GM12878 (cell line): ENCODE measurements at regions not wholly inside any gene's neighbourhood (a gene's known extent, or its start where the extent isn't known, plus 50 kb on each side); places are given as distances from the start of the nearest gene placed in this dataset.

Experiments
- ATAC-seq: fragments of 200-7000 bp; cut with Tn5 transposase; 3 replicates; pipeline ENCODE4 v1.9.1; 2020; ENCODE audit warnings: mild to moderate bottlenecking, moderate library complexity
- BruUV-seq: library from RNA; stranded (reverse); fragments of 400-500 nt; replicated peaks from 2 replicates; lab custom pipeline; 2021; lab: Mats Ljungman, UMichigan
- CTCF ChIA-PET: fragments of 300-600 bp; sonication (Branson Sonifier 250); formaldehyde crosslinking; extraction: SDS; loops from one replicate; lab custom pipeline; 2021; ENCODE audit warnings: inconsistent platforms; lab: Yijun Ruan, JAX
- POLR2A ChIA-PET: fragments of 350-600 bp; formaldehyde crosslinking; extraction: SDS; loops from one replicate; lab custom pipeline; 2021; ENCODE audit warnings: inconsistent platforms; lab: Charles Lee
- RAD21 ChIA-PET: fragments of 300-600 bp; sonication (Branson Sonifier 250); formaldehyde crosslinking; loops from one replicate; lab custom pipeline; 2023; ENCODE audit warnings: antibody characterized with exemption; ENCODE audit not compliant: unreplicated experiment; lab: Charles Lee
- SMC1A ChIA-PET: fragments of 300-600 bp; sonication (Branson Sonifier 250); formaldehyde crosslinking; loops from one replicate; lab custom pipeline; 2023; ENCODE audit not compliant: unreplicated experiment, uncharacterized antibody; lab: Charles Lee
- DNase-seq: peaks from one replicate; pipeline ENCODE4 v3.0.0-alpha.2; 2011; ENCODE audit warnings: low read depth, low spot score
- FAIRE-seq: peaks from 3 replicates; lab custom pipeline; 2011; peaks lifted over from hg19 to GRCh38; lab: Jason Lieb, UNC
- H2AFZ ChIP-seq: 2 replicates; pipeline ENCODE4 v1.6.0; 2011; ENCODE audit warnings: low read depth, low read length, control low read depth; ENCODE audit not compliant: control insufficient read depth
- H3K27ac ChIP-seq: 2 replicates; pipeline ENCODE4 v1.5.1; 2011; ENCODE audit warnings: control low read depth; ENCODE audit not compliant: control insufficient read depth, insufficient read depth
- H3K27me3 ChIP-seq, 2 experiments: replicated peaks in 1 of 2; 2 replicates each; pipeline versions ENCODE4 v1.6.0 to v1.6.1; 2011; ENCODE audit warnings: low read length in 1 of 2; ENCODE audit not compliant: control insufficient read depth in 2 of 2, insufficient read depth in 2 of 2
- H3K36me3 ChIP-seq, 2 experiments: 2 replicates each; pipeline ENCODE4 v1.5.1; 2011; ENCODE audit warnings: low read length in 1 of 2; ENCODE audit not compliant: control insufficient read depth in 2 of 2, insufficient read depth in 2 of 2
- H3K4me1 ChIP-seq: 2 replicates; pipeline ENCODE4 v1.6.1; 2011; ENCODE audit warnings: mild to moderate bottlenecking, low read length, moderate library complexity, mixed read lengths; ENCODE audit not compliant: control insufficient read depth, insufficient read depth
- H3K4me2 ChIP-seq: 2 replicates; pipeline ENCODE4 v1.6.0; 2011; ENCODE audit warnings: control low read depth; ENCODE audit not compliant: control insufficient read depth, insufficient read depth
- H3K4me3 ChIP-seq: fragments of 200-600 bp; sonication (generic); 2 replicates; pipeline ENCODE4 v1.5.1; 2016
- H3K79me2 ChIP-seq: 2 replicates; pipeline ENCODE4 v1.6.0; 2011; ENCODE audit warnings: low read length; ENCODE audit not compliant: control insufficient read depth, insufficient read depth
- H3K9ac ChIP-seq: 2 replicates; pipeline ENCODE4 v1.8.0; 2011; ENCODE audit warnings: low read length, control low read depth, mixed read lengths; ENCODE audit not compliant: control insufficient read depth, insufficient read depth
- H3K9me3 ChIP-seq: replicated peaks from 3 replicates; pipeline ENCODE4 v1.5.1; 2011; ENCODE audit warnings: mild to moderate bottlenecking, low read length; ENCODE audit not compliant: control insufficient read depth, insufficient read depth
- H4K20me1 ChIP-seq: 2 replicates; pipeline ENCODE4 v1.6.0; 2011; ENCODE audit not compliant: control insufficient read depth, insufficient read depth
- BACH1 ChIP-seq: fragments of 450-650 bp; IDR thresholded peaks from 2 replicates; pipeline ENCODE4 v1.6.1; 2017; ENCODE audit warnings: mild to moderate bottlenecking, borderline replicate concordance
- BCL3 ChIP-seq: IDR thresholded peaks from 2 replicates; pipeline ENCODE4 v1.6.1; 2011; ENCODE audit warnings: borderline replicate concordance, low read depth, mild to moderate bottlenecking, moderate library complexity, low read length; ENCODE audit not compliant: insufficient read depth, poor library complexity, severe bottlenecking
- CBX3 ChIP-seq: fragments of 200-600 bp; sonication (generic); IDR thresholded peaks from 2 replicates; pipeline ENCODE4 v1.6.1; 2016; ENCODE audit warnings: low read depth, borderline replicate concordance
- CHD2 ChIP-seq: IDR thresholded peaks from 2 replicates; pipeline ENCODE4 v1.6.1; 2011; ENCODE audit warnings: low read depth, low read length, improper control_type of control experiment, borderline replicate concordance
- DPF2 ChIP-seq: fragments of 450-650 bp; IDR thresholded peaks from 2 replicates; pipeline ENCODE4 v1.6.1; 2017; ENCODE audit warnings: mild to moderate bottlenecking
- FOXK2 ChIP-seq: fragments of 450-650 bp; IDR thresholded peaks from 2 replicates; pipeline ENCODE4 v1.6.1; 2017; ENCODE audit warnings: mild to moderate bottlenecking, moderate library complexity
- IRF3 ChIP-seq: fragments of 450-650 bp; IDR thresholded peaks from 2 replicates; pipeline ENCODE4 v1.6.1; 2014; ENCODE audit warnings: mild to moderate bottlenecking
- JUND ChIP-seq: IDR thresholded peaks from 2 replicates; pipeline ENCODE4 v1.6.1; 2012; ENCODE audit warnings: low read depth, mild to moderate bottlenecking, low read length, improper control_type of control experiment, moderate library complexity
- MTA2 ChIP-seq: fragments of 450-650 bp; IDR thresholded peaks from 2 replicates; pipeline ENCODE4 v1.6.1; 2016; ENCODE audit warnings: low read depth, mild to moderate bottlenecking, moderate library complexity
- MXI1 ChIP-seq: fragments of 150-350 bp; IDR thresholded peaks from 2 replicates; pipeline ENCODE4 v1.6.1; 2011; ENCODE audit warnings: low read depth, mild to moderate bottlenecking, inconsistent platforms, low read length, improper control_type of control experiment
- RB1 ChIP-seq: fragments of 450-650 bp; formaldehyde crosslinking; IDR thresholded peaks from 2 replicates; pipeline ENCODE4 v1.6.1; 2017; ENCODE audit warnings: mild to moderate bottlenecking, borderline replicate concordance
- RELB ChIP-seq: fragments of 450-650 bp; IDR thresholded peaks from 2 replicates; pipeline ENCODE4 v1.6.1; 2017; ENCODE audit warnings: low read depth, mild to moderate bottlenecking, moderate library complexity
- SIN3A ChIP-seq: IDR thresholded peaks from 2 replicates; pipeline ENCODE4 v1.6.1; 2012; ENCODE audit warnings: low read depth, low read length, improper control_type of control experiment
- SP1 ChIP-seq: IDR thresholded peaks from one replicate; pipeline ENCODE4 v1.6.1; 2011; ENCODE audit warnings: low read depth, low read length
- TARDBP ChIP-seq: IDR thresholded peaks from 2 replicates; pipeline ENCODE4 v1.6.1; 2016; ENCODE audit warnings: borderline replicate concordance
- TBL1XR1 ChIP-seq: IDR thresholded peaks from 2 replicates; pipeline ENCODE4 v1.6.1; 2012; ENCODE audit warnings: low read depth, low read length, improper control_type of control experiment
- TCF3 ChIP-seq: IDR thresholded peaks from 2 replicates; pipeline ENCODE4 v1.6.1; 2012; ENCODE audit warnings: low read depth, mild to moderate bottlenecking, low read length, borderline replicate concordance; ENCODE audit not compliant: insufficient read depth
- YY1 ChIP-seq: IDR thresholded peaks from 2 replicates; pipeline ENCODE4 v1.6.1; 2011; ENCODE audit warnings: low read depth, mild to moderate bottlenecking, low read length
- ZBTB11 ChIP-seq: fragments of 450-650 bp; formaldehyde crosslinking; IDR thresholded peaks from 2 replicates; pipeline ENCODE4 v1.5.0; 2022; ENCODE audit warnings: mild to moderate bottlenecking, missing genetic modification characterization
- WGBS: methylation state at CpG from one replicate; pipeline ENCODE4 v1.1.6; 2016; ENCODE audit warnings: low lambda C conversion rate; ENCODE audit not compliant: insufficient replicate concordance, insufficient coverage; ENCODE audit errors: missing lambda C conversion rate; 5-methylcytosine and 5-hydroxymethylcytosine counted together
- in situ Hi-C: fragments of 300-500 bp; cut with MboI; formaldehyde crosslinking; loops from 9 replicates; pipeline ENCODE4 v1.14.3; 2018; ENCODE audit warnings: mixed read lengths
- intact Hi-C: fragments of 100-400 bp; cut with micrococcal nuclease; formaldehyde crosslinking; loops from one replicate; pipeline ENCODE4 v1.14.2; 2022; ENCODE audit not compliant: unreplicated experiment

DNA sequence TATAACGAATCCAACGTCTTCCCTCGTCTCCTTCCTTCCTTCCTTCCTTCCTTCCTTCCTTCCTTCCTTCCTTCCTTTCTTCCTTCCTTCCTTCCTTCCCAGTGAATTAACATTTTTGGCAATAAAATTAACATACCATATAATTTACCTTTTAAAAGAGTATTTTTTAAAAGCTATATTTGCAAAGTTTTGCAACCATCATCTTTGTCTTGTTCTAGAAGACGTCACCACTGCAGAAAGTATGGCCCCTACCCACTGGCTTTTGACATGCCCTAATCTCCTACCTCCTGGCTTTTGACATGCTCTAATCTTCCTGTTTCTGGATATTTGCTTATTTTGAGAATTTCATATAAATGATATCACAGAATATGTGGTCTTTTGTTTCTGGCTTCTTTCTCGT lies 1023.9 kb upstream of the ZEB2 start (continued):
- TF ChIP-seq ZBTB11 (CRISPR knock-in tag) (no peak), TCF3 (no peak), YY1 (no peak), CHD2 (no peak), RB1 (no peak), MTA2 (no peak), SP1 (no peak), DPF2 (no peak), MXI1 (no peak), TARDBP (no peak), JUND (no peak), SIN3A (no peak)

GRCh38 chr2:145543155-145543554 lies 1023.2 kb upstream of the ZEB2 start:
- in situ Hi-C loops: no loop called here
- CTCF ChIA-PET: no interaction called here
- H3K9me3 ChIP-seq: no peaks in the 10 kb centered on the region
- FAIRE-seq (no peak), DNase-seq (no peak), ATAC-seq (no peak)
- no peak overlapping the region for H3K9ac ChIP-seq
- RAD21 ChIA-PET: no interaction called here
- no peaks in the 10 kb centered on the region for H3K4me1 ChIP-seq
- H3K27me3 ChIP-seq: no peaks in the 10 kb centered on the region
- no peak overlapping the region for H2AFZ ChIP-seq
- no peak overlapping the region for H3K4me2 ChIP-seq
- POLR2A ChIA-PET: no interaction called here
- H3K36me3 ChIP-seq: no peaks in the 10 kb centered on the region
- 5% methylated on average over 2 of the region's 2 CpGs for WGBS
- no TSS peak for BruUV-seq
- H3K79me2 ChIP-seq: no peaks in the 10 kb centered on the region
- intact Hi-C loops: no loop called here
- H4K20me1 ChIP-seq: no peaks in the 10 kb centered on the region
- H3K27ac ChIP-seq: no peak overlapping the region
- H3K4me3 ChIP-seq: no peak overlapping the region
- SMC1A ChIA-PET: no interaction called here
- no peak for TF ChIP-seq RELB
- no peak for TF ChIP-seq BACH1
- no peak for TF ChIP-seq TCF3
- TF ChIP-seq JUND: no peak
- TF ChIP-seq TBL1XR1: no peak
- TF ChIP-seq IRF3: no peak
- no peak for TF ChIP-seq CBX3
- TF ChIP-seq BCL3: no peak
- no peak for TF ChIP-seq FOXK2
